GM12873 (cell line): ENCODE measurements at regions not wholly inside any gene's neighbourhood (a gene's known extent, or its start where the extent isn't known, plus 50 kb on each side); places are given as distances from the start of the nearest gene placed in this dataset.

Experiments
- CTCF ChIP-seq: IDR thresholded peaks from 2 replicates; pipeline ENCODE4 v1.5.1; 2012; ENCODE audit warnings: low read depth, mild to moderate bottlenecking, moderate library complexity, low read length, control low read depth; ENCODE audit not compliant: insufficient read depth; ENCODE audit errors: missing control alignments

- TF ChIP-seq CTCF = no peak
These were observed 230.2 kb downstream of the TENT4A start for GRCh38 chr5:6943197-6944112.

GRCh38 chr5:6948562-6948961 lies 235.3 kb downstream of the TENT4A start:
- no peak for TF ChIP-seq CTCF

- no peak for TF ChIP-seq CTCF
These were observed 236.0 kb downstream of the TENT4A start for GRCh38 chr5:6949230-6949629.

GRCh38 chr5:6950250-6950649 lies 237.0 kb downstream of the TENT4A start:
- TF ChIP-seq CTCF = no peak

GRCh38 chr5:6950860-6951259 lies 237.6 kb downstream of the TENT4A start:
- no peak for TF ChIP-seq CTCF

GRCh38 chr5:6961123-6961522 lies 247.9 kb downstream of the TENT4A start:
- no peak for TF ChIP-seq CTCF

GRCh38 chr5:6961837-6962635 lies 248.8 kb downstream of the TENT4A start:
- TF ChIP-seq CTCF = no peak
